Activated naive CD4-positive, alpha-beta T cell treated with anti-CD3 and anti-CD28 coated beads, Interleukin-2, amount 50 U/mL, for 72 hours (primary cell): ENCODE measurements at regions not wholly inside any gene's neighbourhood (a gene's known extent, or its start where the extent isn't known, plus 50 kb on each side); places are given as distances from the start of the nearest gene placed in this dataset.

Experiments
- ATAC-seq, 2 donors: fragments of 150-1000 bp; cut with Tn5 transposase; 2 replicates each; pipeline ENCODE4 v1.10.0; 2021; ENCODE audit warnings: mild to moderate bottlenecking in 2 of 2, moderate library complexity in 2 of 2
- DNase-seq, 2 donors: peaks; one replicate each; pipeline ENCODE4 v3.0.0; 2021 to 2022; ENCODE audit warnings: low spot score in 2 of 2
- H3K27ac Mint-ChIP-seq, 2 donors: one replicate each; pipeline ENCODE4 v1.8.0; 2022; ENCODE audit warnings: mild to moderate bottlenecking in 2 of 2, mixed read lengths in 2 of 2
- H3K36me3 Mint-ChIP-seq, 2 donors: one replicate each; pipeline ENCODE4 v1.8.0; 2022; ENCODE audit warnings: mixed read lengths in 2 of 2
- H3K9me3 Mint-ChIP-seq, 2 donors: one replicate each; pipeline ENCODE4 v1.8.0; 2022; ENCODE audit warnings: mixed read lengths in 2 of 2

DNA sequence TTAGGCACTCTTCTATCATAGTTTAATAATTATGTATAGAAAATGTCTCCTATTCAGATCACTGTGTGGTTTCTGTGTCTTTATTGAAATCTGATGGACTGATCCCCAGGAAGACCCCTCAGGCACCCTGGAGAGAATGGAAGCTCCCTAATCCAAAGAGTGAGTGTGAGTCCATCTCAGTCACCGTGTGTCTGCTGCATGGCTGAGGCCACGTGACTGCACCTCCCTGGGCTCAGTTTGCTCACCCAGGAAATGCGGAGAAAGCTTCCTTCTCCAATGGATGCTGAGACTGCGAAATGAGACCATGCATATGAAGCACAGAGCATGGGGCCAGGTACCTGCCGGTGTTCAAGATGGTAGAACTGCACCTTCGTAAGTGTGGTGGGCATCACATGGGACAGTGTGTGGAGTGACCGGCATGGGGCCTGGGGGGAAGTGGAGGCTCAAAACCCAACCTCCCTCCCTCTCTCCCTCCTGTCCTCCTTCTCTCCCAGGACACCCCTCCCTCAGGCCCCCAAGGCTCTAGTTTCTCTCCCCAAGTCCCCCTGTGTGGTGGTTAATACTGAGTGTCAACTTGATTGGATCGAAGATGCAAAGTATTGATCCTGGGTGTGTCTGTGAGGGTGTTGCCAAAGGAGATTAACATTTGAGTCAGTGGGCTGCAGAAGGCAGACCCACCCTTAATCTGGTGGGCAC, 557.5 kb downstream of the PTPRU start:
- DNase-seq (no peak), ATAC-seq (no peak)
- Mint-ChIP-seq H3K36me3 (peaks cover 0 to 6% of the 10 kb centered on the region in 2 donors), H3K27ac (no peak overlapping the region), H3K9me3 (peaks cover 7 to 11% of the 10 kb centered on the region in 2 donors)

DNA sequence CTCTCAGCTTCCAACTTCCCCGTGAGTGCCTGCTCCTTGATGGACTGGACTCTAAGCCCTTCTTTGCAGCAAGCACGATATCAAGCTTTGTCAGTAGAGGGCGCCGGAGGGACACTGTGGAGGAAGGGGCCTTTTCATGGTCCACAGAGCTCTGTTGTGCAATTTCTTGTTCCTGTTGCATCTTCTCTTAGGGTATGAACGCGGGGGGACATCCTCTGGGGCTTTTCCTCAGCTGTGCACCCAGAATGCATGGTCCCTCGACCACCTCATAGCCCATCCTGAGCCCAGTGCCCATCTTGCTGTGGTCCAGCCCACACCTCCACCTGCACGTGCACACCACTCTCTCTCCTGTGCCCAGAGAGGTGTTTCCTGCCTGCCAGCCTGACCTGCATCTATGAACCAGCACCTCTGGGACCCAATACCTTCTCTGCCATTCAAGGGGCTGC, 556.8 kb downstream of the PTPRU start:
- peaks cover 0 to 6% of the 10 kb centered on the region in 2 donors for H3K36me3 Mint-ChIP-seq
- DNase-seq (peak in 1 of 2 donors; percentile 85), ATAC-seq (peak in 1 of 2 donors; percentile 65)
- no peak overlapping the region for H3K27ac Mint-ChIP-seq
- peaks cover 7 to 11% of the 10 kb centered on the region in 2 donors for H3K9me3 Mint-ChIP-seq

DNA sequence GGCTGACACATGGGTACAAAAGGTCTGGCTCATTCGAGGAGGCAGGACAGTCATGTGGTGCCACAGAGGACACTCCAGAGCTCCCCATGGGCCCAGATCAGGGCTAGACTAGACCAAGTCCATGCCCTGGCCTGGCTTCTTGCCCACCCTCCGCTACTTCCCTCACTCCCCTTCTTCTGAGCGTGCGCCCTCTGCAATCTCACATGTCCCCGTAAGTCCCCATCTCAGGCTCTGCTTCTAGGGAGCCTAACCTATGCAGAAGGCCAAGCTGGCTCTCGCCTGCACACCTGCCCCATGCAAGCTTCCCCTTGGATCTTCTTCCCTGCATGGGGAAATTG, 553.6 kb downstream of the PTPRU start:
- Mint-ChIP-seq H3K36me3 (peaks cover 0 to 4% of the 10 kb centered on the region in 2 donors), H3K9me3 (peaks cover 0 to 3% of the 10 kb centered on the region in 2 donors), H3K27ac (no peak overlapping the region)
- DNase-seq (no peak), ATAC-seq (no peak)

DNA sequence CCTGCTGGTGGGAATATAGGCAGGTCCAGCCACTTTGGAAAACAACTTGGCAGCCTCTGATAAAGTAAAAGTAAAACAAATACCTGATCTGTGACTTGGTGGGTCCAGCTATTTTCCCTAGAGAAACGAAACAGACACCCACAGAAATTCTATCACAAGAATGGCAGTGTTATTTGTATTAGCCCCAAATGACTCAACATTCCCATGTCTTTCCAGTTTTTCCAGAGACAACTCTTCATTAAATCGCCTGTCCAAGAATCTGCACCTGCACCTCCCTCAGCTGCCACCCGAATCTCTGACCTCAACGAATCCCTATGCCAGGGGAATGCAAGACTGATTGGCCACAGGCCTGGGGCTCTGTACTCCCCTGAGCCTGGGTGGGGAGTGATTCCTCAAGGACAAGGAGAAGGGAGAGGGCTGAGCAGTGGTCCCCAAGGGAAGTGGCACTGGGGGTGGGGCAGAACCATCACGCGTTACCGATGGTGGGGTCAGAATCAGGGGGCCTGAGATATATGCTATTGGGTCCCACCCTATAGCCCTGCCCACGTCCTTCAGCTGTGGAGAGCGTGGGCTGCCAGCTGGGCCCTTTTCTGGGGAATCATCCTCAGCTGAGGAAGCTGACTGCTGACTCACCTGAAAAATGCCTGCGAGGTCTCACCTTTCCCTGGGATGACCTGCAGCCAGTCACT, 553.0 kb downstream of the PTPRU start:
- peak overlapping the region in 1 of 2 donors; percentile 47 for H3K27ac Mint-ChIP-seq
- no peaks in the 10 kb centered on the region for H3K36me3 Mint-ChIP-seq
- ATAC-seq (no peak), DNase-seq (no peak)
- H3K9me3 Mint-ChIP-seq = no peaks in the 10 kb centered on the region

DNA sequence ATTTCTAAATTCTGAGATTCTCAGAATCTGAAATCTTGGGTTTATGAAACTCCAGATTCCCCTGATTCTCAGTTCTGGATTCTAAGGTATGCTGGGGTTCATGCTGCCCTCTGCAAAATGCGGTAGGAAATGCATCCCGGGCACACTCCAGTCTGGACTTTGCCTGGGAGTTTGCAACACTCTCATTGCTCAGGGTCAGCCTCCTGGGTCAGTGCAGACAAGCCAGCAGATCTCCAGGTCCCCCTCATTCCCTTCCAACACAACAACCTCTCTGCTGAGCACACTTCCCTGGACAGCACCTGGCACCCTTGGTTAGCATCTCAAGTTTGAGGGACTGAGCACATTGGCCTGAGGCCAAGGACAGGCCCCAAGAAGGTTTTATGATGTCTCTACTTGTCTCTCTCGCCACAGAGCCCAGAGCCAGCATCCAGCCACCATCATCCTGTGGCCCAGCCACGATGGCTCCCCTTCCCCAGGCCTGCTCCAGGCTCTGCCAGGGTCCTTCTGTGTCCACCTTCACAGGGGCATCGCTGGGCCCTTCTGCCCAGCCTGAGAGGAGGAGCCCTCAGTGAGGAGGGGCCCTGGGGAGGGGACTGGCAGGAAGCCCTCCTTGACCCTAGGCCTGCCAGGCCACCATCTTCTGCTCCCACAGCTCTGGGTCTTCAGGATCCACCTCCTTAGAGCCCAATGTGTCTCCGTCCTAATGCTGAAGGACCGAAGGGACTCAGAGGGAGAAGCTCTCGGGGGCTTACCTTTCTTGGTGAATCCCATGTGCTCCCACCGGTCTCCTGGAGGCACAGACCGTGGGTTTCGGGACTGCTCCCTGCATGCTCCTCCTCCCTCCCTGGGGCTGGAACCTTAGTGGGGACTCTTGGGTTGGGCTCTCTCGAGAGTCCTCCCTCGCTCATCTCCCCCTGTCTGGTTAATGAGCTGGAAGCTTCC, 550.7 kb downstream of the PTPRU start:
- no peaks in the 10 kb centered on the region for H3K9me3 Mint-ChIP-seq
- H3K36me3 Mint-ChIP-seq = no peaks in the 10 kb centered on the region
- DNase-seq (no peak), ATAC-seq (no peak)
- H3K27ac Mint-ChIP-seq = no peak overlapping the region

DNA sequence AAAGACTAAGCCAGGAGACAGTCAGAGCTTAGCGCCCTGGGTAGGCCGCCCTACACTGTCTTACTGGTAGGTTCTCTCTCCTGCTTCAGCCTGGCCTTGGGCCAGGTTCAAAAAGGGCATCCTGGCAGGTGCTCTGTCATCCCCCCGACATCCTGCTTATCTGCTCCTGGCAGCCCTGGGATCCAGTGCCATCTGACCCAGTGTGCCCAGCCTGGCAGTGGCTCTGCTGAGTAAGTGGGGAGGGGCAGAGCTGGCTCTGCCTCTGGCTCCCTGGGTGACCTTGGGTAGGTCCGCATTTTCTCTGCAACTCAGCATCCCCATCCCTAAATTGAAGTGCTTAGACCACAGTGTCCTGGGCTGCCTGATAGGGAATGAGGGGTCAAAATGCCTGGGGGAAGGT, 549.9 kb downstream of the PTPRU start:
- no peak for ATAC-seq
- Mint-ChIP-seq H3K9me3 (no peaks in the 10 kb centered on the region), H3K36me3 (no peaks in the 10 kb centered on the region), H3K27ac (no peak overlapping the region)
- DNase-seq = no peak

DNA sequence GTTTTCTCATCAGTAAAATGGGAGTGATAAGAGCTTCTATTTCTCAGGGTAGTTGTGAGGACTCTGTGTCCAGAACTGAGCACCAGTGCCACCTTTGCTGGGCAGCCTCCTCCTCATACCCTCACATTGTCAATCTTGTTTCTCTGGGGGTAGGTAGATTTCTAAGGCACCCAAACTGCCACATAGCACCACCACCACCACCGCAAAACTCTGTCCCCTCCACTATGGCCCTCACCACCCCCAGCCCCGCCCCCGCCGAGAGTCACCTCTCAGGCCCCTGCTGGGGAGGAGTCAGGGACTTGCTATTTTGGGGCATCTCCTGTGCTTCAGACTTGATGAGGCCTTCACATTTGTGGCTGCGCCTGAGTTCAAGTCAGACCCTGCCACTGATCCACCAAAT, 549.2 kb downstream of the PTPRU start:
- no peaks in the 10 kb centered on the region for H3K36me3 Mint-ChIP-seq
- no peak for DNase-seq

DNA sequence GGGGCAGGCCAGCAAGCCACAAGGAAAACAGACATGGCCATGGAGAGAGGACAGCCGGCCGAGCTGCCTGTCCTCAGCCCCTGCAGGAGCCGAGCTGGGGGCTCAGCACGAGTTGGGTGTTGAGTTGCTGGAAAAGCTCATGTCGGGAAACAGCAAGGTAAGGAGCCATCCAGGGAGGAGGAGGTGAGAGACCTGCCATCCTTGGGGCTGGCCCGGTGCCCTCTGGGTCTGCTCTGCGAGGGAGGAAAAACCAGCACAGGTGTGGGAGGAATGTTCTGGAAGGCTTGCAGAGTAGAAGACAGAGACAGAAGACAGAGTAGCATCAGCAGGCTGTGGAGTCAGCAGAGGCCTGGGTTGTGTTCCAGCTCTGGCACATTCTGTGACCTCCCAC, 548.8 kb downstream of the PTPRU start:
- no peak overlapping the region for H3K27ac Mint-ChIP-seq
- no peaks in the 10 kb centered on the region for H3K36me3 Mint-ChIP-seq
- H3K9me3 Mint-ChIP-seq = no peaks in the 10 kb centered on the region
- DNase-seq = no peak
- no peak for ATAC-seq

More for the DNA sequence above, 549.2 kb downstream of the PTPRU start:
- Mint-ChIP-seq H3K9me3 (no peaks in the 10 kb centered on the region), H3K27ac (no peak overlapping the region)
- ATAC-seq = no peak

DNA sequence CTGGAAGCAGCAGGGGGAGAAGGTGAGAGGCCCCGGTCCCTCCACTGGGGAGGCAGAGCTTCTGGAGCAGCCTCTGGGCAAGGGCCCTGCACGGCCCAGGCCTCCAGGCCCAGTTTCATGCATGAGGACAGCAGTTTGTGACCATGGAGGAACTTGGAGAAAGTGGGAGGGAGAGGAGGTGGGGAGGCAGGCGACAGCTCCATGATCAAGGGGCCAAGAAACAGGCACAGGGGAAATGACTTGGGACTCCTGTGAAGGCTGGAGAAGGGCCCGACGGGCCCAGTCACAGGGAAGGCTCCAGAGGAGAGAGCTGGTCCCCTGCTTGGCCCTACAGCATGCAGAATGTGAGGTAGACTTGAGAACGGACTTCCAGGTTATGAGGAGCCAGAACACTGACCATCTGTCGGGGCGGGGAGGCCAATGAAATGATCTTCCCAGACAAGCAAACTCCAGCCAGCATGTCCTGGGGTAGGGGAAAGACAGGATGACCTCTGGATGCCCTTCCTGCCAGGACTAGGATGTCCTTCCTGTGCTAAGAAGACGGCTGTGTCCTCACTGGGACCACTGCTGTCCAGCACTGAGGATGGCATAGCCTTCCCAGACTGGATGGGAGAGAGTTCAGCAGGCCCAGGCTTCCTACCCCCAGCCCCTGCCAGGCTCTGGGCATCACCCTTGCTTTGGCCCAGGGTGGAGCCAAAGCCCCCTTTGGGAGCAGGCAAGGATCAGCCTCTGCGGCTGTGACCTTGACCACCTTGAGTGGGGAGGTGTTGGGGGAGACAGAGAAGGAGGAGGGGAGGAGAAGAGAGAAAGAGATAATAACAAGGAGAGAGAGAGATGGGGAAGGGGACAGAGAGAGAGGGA, 548.2 kb downstream of the PTPRU start:
- Mint-ChIP-seq H3K36me3 (no peaks in the 10 kb centered on the region), H3K27ac (no peak overlapping the region), H3K9me3 (no peaks in the 10 kb centered on the region)
- DNase-seq (no peak), ATAC-seq (no peak)

DNA sequence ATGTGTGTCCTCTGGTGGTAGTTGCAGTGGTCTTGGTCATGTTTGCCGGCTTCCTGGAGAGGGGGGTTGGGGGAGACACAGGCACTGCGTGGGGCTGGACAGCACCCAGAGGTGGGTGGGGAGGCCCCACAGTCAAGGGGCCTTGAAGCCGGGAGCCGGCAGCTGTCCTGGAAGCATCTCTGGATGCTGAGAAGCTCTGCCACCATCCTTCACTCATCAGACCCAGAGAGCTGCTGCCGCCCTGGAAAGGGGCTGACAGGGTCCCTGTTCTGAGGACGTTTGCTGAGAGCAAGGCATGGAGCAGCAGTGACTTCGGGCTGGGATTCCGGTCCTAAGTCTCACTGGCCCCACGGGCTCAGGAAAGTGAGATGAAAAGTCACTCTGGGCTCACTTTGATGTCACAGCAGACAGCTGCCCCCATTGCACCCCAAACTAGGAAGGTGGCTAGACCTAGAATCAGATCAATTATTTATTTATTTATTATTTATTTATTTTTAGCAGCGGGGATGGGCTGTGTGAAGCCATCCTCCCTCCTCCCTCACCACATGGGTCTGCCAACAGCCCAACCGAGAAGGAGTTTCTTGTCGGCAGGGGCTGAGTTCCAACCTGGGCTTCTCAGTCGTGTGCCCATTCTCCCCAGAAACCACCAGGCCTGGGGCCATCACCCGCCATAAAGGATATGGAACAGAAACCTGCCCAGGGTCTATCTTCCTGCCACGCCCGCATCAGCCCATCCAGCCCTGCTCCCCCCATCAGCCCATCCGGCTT, 547.4 kb downstream of the PTPRU start:
- Mint-ChIP-seq H3K27ac (no peak overlapping the region), H3K9me3 (no peaks in the 10 kb centered on the region), H3K36me3 (no peaks in the 10 kb centered on the region)
- ATAC-seq = no peak
- no peak for DNase-seq

DNA sequence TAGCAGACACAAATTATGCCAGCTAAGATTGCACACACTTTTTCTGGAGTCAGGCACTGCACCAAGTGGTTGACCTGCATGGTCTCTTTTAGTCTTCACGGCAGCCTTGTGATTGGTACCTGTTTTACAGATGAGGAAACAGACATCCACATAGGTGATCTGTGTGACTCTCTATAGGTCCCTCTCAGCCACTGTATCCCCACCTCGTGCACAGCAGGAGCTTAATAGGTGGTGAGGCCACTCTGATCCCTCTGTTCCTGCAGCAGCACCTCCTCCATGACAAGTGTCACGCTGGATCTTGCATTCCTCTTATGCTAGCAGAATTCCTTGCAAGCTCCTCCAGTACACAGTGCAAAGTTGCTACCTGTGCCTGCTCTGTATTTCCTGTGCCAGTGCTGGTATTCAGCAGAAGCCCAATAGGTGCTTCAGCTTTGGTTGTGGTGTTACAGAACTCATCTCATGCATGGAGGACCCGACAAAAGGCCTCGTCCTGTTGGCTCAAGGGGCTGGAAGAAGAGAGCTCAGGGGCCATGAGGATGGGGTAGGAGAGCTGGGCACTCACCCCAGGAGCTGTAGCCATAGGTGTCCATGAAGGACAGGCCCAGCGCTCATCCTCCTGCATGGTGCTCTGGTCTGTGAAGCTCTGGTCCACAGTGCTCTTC, 546.7 kb downstream of the PTPRU start:
- DNase-seq (no peak), ATAC-seq (no peak)
- Mint-ChIP-seq H3K27ac (no peak overlapping the region), H3K9me3 (no peaks in the 10 kb centered on the region), H3K36me3 (no peaks in the 10 kb centered on the region)

DNA sequence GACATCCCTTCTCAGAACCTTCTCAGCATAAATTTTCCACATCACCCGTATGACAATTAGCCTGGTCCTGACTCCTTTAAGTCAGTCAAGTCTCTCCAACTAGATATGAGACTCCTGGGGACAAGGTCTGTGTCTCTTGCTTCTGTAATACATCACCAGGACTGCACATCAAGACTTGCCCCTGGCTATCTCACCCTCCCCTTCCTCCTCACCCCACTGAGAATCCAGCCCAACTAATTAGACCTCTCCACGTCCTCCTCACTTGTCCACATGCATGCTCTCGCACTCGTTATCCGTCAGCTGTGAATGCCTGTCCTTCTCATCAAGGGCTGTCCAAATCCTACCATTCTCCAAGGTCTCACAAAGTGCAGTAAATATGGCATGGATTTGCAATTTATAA, 542.8 kb downstream of the PTPRU start:
- DNase-seq = no peak
- Mint-ChIP-seq H3K36me3 (peaks cover 0 to 6% of the 10 kb centered on the region in 2 donors), H3K27ac (no peak overlapping the region), H3K9me3 (peaks cover 0 to 10% of the 10 kb centered on the region in 2 donors)
- ATAC-seq = no peak

DNA sequence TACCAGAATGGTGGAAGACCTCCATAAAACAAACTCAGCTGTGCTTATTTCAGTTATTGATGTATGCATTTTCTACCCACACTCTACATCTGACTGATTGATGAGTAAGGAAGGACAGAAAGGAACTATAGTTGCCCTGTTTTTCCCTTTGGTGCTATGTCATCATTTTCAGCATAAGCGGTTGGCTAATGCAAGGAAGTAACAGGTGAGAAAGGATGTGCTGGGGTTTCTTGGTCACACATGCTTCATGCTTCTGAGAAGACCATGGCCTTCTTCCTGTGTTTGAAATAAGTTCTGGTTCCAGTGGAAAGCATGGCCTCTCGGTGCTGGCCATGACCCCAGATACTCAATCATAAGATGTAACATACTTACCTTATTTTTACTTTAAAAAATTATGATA, 541.2 kb downstream of the PTPRU start:
- DNase-seq (no peak), ATAC-seq (peak in 1 of 2 donors; percentile 63)
- Mint-ChIP-seq H3K9me3 (peaks cover 0 to 10% of the 10 kb centered on the region in 2 donors), H3K36me3 (peaks cover 0 to 6% of the 10 kb centered on the region in 2 donors), H3K27ac (no peak overlapping the region)

DNA sequence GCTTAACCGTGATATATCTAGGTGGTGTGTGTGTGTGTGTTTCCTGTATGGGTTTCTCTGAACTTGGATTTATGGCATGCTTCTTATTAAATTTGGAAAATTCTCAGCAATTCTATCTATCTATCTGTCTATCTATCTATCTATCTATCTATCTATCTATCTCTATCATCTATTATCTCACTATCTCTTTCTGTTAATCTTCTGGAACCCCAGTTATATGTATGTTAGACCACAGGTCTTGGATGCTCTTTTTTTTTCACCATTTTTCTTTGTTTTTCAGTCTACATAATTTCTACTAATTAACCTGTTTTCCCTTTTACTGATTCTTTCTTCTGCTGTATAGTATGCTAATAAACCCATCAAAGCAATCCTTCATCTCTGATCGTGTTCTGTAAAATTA, 538.0 kb downstream of the PTPRU start:
- DNase-seq = no peak
- H3K9me3 Mint-ChIP-seq = peaks cover 0 to 10% of the 10 kb centered on the region in 2 donors
- no peak overlapping the region for H3K27ac Mint-ChIP-seq
- H3K36me3 Mint-ChIP-seq = peaks cover 0 to 6% of the 10 kb centered on the region in 2 donors
- ATAC-seq = no peak

DNA sequence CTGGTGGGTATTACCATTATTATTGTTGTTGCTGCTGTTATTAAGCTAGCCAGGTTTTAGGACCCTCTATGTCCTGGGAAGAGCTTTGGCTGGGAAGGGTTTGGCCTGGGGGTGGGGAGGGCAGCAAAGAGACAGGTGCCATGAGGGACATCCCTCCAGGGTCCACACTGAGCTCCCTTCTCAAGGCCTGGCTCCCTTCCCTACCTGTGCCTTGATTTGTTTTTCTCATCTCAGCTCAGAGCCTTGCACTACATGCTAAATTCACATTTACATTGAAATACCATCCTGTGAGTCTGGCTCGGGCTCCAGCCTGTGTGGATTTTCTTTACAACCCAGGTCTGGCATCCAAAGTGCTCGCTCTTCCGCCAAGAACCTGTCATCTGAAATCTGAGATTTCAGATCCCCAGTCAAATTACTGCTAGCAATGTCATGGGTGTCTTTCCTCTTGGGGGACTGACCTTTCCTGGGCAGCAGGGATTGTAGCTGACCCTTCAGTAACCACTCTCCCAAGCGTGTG, 536.3 kb downstream of the PTPRU start:
- H3K36me3 Mint-ChIP-seq = peaks cover 0 to 6% of the 10 kb centered on the region in 2 donors
- no peak for DNase-seq
- H3K27ac Mint-ChIP-seq = no peak overlapping the region
- ATAC-seq = no peak
- peaks cover 0 to 10% of the 10 kb centered on the region in 2 donors for H3K9me3 Mint-ChIP-seq
